ENCODE measurements at regions not wholly inside any gene's neighbourhood (a gene's known extent, or its start where the extent isn't known, plus 50 kb on each side); places are given as distances from the start of the nearest gene placed in this dataset.

GRCh38 chr2:97355176-97355575 lies 234.5 kb downstream of the ANKRD36B start:
- TF ChIP-seq, protein P1, sequence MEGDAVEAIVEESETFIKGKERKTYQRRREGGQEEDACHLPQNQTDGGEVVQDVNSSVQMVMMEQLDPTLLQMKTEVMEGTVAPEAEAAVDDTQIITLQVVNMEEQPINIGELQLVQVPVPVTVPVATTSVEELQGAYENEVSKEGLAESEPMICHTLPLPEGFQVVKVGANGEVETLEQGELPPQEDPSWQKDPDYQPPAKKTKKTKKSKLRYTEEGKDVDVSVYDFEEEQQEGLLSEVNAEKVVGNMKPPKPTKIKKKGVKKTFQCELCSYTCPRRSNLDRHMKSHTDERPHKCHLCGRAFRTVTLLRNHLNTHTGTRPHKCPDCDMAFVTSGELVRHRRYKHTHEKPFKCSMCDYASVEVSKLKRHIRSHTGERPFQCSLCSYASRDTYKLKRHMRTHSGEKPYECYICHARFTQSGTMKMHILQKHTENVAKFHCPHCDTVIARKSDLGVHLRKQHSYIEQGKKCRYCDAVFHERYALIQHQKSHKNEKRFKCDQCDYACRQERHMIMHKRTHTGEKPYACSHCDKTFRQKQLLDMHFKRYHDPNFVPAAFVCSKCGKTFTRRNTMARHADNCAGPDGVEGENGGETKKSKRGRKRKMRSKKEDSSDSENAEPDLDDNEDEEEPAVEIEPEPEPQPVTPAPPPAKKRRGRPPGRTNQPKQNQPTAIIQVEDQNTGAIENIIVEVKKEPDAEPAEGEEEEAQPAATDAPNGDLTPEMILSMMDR (IDR thresholded peaks at IDR 0.05): no peak
- TF ChIP-seq POLR2AphosphoS5 (IDR thresholded peaks at IDR 0.05): no peak
- no peak for TF ChIP-seq EP300 (IDR thresholded peaks at IDR 0.05)

All from suprapubic skin (tissue), 4 donors.